ENCODE measurements at regions not wholly inside any gene's neighbourhood (a gene's known extent, or its start where the extent isn't known, plus 50 kb on each side); places are given as distances from the start of the nearest gene placed in this dataset.

GRCh38 chr1:242585616-242586359 is 61.3 kb upstream of the PLD5 start:
- Mint-ChIP-seq H3K4me3 (ENCODE audit: unreplicated experiment) (no peak overlapping the region), H3K36me3 (ENCODE audit: insufficient read depth, unreplicated experiment) (no peaks in the 10 kb centered on the region)
- CTCF ChIA-PET = no interaction called here

GRCh38 chr1:242582669-242583068 is 58.2 kb upstream of the PLD5 start:
- TF ChIP-seq, protein P1, sequence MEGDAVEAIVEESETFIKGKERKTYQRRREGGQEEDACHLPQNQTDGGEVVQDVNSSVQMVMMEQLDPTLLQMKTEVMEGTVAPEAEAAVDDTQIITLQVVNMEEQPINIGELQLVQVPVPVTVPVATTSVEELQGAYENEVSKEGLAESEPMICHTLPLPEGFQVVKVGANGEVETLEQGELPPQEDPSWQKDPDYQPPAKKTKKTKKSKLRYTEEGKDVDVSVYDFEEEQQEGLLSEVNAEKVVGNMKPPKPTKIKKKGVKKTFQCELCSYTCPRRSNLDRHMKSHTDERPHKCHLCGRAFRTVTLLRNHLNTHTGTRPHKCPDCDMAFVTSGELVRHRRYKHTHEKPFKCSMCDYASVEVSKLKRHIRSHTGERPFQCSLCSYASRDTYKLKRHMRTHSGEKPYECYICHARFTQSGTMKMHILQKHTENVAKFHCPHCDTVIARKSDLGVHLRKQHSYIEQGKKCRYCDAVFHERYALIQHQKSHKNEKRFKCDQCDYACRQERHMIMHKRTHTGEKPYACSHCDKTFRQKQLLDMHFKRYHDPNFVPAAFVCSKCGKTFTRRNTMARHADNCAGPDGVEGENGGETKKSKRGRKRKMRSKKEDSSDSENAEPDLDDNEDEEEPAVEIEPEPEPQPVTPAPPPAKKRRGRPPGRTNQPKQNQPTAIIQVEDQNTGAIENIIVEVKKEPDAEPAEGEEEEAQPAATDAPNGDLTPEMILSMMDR (IDR thresholded peaks at IDR 0.05; ENCODE audit: unreplicated experiment) = no peak
- no peaks in the 10 kb centered on the region for H3K9me3 Mint-ChIP-seq (ENCODE audit: unreplicated experiment)
- H3K27ac Mint-ChIP-seq (ENCODE audit: low read depth, unreplicated experiment) = no peak overlapping the region
- H3K36me3 Mint-ChIP-seq (ENCODE audit: insufficient read depth, unreplicated experiment) = no peaks in the 10 kb centered on the region
- BruUV-seq (replicated peaks) = no TSS peak
- H3K4me1 Mint-ChIP-seq (ENCODE audit: insufficient read depth, unreplicated experiment) = no peaks in the 10 kb centered on the region
- H3K4me3 Mint-ChIP-seq (ENCODE audit: unreplicated experiment) = no peak overlapping the region
- ChIA-PET CTCF (interaction anchor here (0.6 to 1.1 kb wide), 4 partner anchors 8 to 190 kb away, joined by 3 to 4 read pairs (median 3); no protein-coding TSS in a partner anchor), POLR2A (interaction anchor here (0.9 kb wide), 1 partner anchor 11 kb away, joined by 3 read pairs; no protein-coding TSS in a partner anchor)
- DNase-seq (ENCODE audit: unreplicated experiment) = no peak
- no peaks in the 10 kb centered on the region for H3K27me3 Mint-ChIP-seq (ENCODE audit: insufficient read depth, unreplicated experiment)
- intact Hi-C loops (cut with micrococcal nuclease) = no loop called here

More at GRCh38 chr1:242585616-242586359, 61.3 kb upstream of the PLD5 start:
- no peaks in the 10 kb centered on the region for H3K9me3 Mint-ChIP-seq (ENCODE audit: unreplicated experiment)
- H3K27me3 Mint-ChIP-seq (ENCODE audit: insufficient read depth, unreplicated experiment) = no peaks in the 10 kb centered on the region
- intact Hi-C loops (cut with micrococcal nuclease) = no loop called here
- no peaks in the 10 kb centered on the region for H3K4me1 Mint-ChIP-seq (ENCODE audit: insufficient read depth, unreplicated experiment)
- BruUV-seq (replicated peaks) = no TSS peak
- no peak overlapping the region for H3K27ac Mint-ChIP-seq (ENCODE audit: low read depth, unreplicated experiment)
- TF ChIP-seq, protein P1 (IDR thresholded peaks at IDR 0.05; ENCODE audit: unreplicated experiment) = no peak
- DNase-seq (ENCODE audit: unreplicated experiment) = no peak
- POLR2A ChIA-PET = no interaction called here

- H3K27me3 Mint-ChIP-seq (ENCODE audit: insufficient read depth, unreplicated experiment) = no peaks in the 10 kb centered on the region
- intact Hi-C loops (cut with micrococcal nuclease) = no loop called here
- POLR2A ChIA-PET = interaction anchor here (0.5 kb wide), 1 partner anchor 1484 kb away, joined by 3 read pairs; no protein-coding TSS in a partner anchor
- H3K4me3 Mint-ChIP-seq (ENCODE audit: unreplicated experiment) = no peak overlapping the region
- TF ChIP-seq, protein P1 (IDR thresholded peaks at IDR 0.05; ENCODE audit: unreplicated experiment) = no peak
- no peaks in the 10 kb centered on the region for H3K9me3 Mint-ChIP-seq (ENCODE audit: unreplicated experiment)
- CTCF ChIA-PET = interaction anchor here (0.8 to 1.0 kb wide), 2 partner anchors 12 to 112 kb away, joined by 3 to 4 read pairs; no protein-coding TSS in a partner anchor
- no peak overlapping the region for H3K27ac Mint-ChIP-seq (ENCODE audit: low read depth, unreplicated experiment)
- H3K4me1 Mint-ChIP-seq (ENCODE audit: insufficient read depth, unreplicated experiment) = no peaks in the 10 kb centered on the region
- H3K36me3 Mint-ChIP-seq (ENCODE audit: insufficient read depth, unreplicated experiment) = no peaks in the 10 kb centered on the region
- no peak for DNase-seq (ENCODE audit: unreplicated experiment)
- no TSS peak for BruUV-seq (replicated peaks)
These were observed 55.2 kb upstream of the PLD5 start for GRCh38 chr1:242579528-242580235.

All from MCF 10A (cell line).